ENCODE measurements at regions not wholly inside any gene's neighbourhood (a gene's known extent, or its start where the extent isn't known, plus 50 kb on each side); places are given as distances from the start of the nearest gene placed in this dataset.

GRCh38 chr4:138858419-138858818, 157.2 kb upstream of the NOCT start:
- DNase-seq (ENCODE audit: low read depth in 2 of 2) = no peak

GRCh38 chr4:138857416-138857815, 158.2 kb upstream of the NOCT start:
- no peak for DNase-seq (ENCODE audit: low read depth in 2 of 2)

DNA sequence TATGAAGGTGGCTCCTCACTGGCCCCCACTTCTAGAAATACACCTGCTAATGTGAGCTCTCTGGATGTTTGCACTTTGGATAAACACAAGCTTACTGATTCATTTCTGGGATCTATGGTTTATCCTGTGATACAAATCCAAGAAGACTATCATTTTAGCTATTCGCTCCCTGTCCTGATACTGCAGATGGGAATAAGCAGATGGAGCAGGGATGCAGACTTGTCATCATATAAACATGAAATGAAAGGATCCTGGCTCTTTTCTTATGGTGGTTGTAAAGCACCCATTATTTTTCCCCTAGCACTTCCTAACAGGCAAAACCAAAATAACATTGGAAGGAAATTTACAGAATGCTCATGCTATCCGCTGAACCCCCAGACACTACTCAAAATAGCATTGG, 162.9 kb upstream of the NOCT start:
- DNase-seq (ENCODE audit: low read depth in 2 of 2) = no peak

GRCh38 chr4:138851391-138852335, 163.9 kb upstream of the NOCT start:
- no peak for DNase-seq (ENCODE audit: low read depth in 2 of 2)

GRCh38 chr4:138845664-138846063, 169.9 kb upstream of the NOCT start:
- no peak for DNase-seq (ENCODE audit: low read depth in 2 of 2)

- no peak for DNase-seq (ENCODE audit: low read depth in 2 of 2)
These were observed 170.5 kb upstream of the NOCT start for GRCh38 chr4:138845054-138845453.

DNA sequence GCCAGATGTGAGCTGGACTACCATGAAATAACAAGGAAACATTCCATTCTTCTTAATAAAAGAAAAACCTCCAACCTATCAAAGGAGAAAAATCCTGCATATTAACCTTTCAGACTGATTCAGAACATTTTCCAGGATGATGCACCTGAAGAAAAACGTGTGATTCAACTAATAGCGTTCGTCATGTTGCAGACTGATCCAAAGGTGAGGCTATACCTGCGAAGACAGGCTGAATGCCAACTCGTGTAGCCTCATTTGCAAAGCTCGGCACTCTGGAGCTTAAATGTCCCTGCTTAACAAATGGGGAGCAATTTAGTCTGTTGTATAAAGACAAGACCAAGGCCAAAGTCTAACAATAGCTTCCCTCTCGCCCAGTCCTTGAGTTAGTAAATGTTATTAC, 172.0 kb upstream of the NOCT start:
- no peak for DNase-seq (ENCODE audit: low read depth in 2 of 2)

DNA sequence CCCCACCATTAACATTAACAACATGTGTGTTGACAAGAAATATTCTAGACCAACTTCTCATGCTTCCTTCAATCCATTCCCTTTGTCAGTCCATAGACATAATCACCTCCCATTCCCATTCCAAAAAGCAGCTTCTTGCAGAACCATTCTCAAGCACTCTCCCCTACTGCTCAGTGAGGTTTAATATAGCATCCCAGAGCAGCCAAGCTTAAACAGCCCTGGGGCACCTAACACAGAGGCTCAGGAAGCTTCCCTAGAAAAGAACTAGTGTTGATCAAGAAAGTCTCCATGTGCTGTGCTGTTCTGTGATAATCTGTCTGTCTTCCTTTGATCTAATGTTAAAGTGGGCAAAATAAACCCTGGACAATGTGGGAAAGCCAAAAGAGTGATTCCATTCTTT, 174.2 kb upstream of the NOCT start:
- no peak for DNase-seq (ENCODE audit: low read depth in 2 of 2)

- DNase-seq (ENCODE audit: low read depth in 2 of 2) = no peak
These were observed 177.3 kb upstream of the NOCT start for GRCh38 chr4:138838251-138838650.

GRCh38 chr4:138835832-138836533, 179.6 kb upstream of the NOCT start:
- no peak for DNase-seq (ENCODE audit: low read depth in 2 of 2)

DNA sequence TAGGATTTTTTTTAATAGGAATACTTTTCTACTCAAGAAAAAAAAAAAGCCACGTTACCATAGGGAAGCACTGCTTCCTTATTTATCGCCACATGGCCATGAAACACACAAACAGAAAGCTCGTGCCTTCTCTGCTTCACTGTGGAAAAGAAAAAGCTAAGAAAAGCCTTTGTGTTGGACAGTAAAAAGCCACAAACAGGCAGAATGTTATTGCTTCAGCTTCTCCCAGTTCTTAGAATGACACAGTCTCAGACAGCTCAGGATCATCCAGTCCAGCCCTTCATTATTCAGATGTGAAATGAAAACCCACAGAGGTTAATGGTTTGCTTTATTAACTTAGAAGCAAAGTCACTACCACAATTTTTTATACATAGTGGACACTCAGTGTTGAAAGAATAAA, 181.6 kb upstream of the NOCT start:
- no peak for DNase-seq (ENCODE audit: low read depth in 2 of 2)

- peak in 1 of 2 donors; percentile 0 for DNase-seq (ENCODE audit: low read depth in 2 of 2)
These were observed 183.0 kb upstream of the NOCT start for GRCh38 chr4:138832563-138832962.

DNA sequence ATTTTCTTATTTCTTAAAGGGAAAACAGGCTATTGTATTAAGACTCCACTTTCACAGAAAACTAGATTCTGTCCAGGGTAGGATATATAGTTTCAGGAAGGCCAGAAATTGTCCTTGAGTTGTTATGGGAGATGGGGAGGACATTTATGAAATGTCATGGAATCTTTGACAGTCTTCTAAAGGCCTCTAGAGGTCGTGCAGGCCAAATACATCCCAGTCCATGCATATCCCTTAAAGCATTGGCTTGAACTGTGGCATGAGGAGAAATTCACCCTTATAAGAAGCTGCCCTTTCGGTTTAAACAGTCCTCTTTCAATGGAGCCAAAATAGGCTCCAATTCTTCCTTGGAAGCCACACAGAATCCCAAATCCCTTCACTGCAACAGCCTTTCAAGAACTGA, 183.6 kb upstream of the NOCT start:
- no peak for DNase-seq (ENCODE audit: low read depth in 2 of 2)

DNA sequence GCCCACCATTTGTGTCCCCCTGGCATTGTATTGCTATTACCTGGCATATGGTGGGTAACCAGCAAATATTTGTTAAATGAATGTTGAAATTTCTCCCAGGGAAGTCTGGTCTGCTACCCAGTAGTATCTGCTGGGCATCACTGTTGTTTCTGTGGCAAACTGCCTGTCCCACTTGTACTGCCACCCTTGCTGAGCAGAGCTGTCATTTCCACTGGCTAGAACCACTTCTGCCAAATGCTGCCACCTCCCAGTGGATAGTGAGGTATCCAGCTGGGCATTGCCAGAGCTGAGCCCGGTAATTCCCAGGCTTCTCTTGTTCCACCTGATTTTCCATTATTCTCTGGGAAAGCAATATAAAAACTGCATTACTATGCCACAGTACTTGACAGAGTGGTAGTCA, 186.7 kb upstream of the NOCT start:
- no peak for DNase-seq (ENCODE audit: low read depth in 2 of 2)

GRCh38 chr4:138826754-138827153, 188.8 kb upstream of the NOCT start:
- DNase-seq (ENCODE audit: low read depth in 2 of 2) = no peak

GRCh38 chr4:138826322-138826721, 189.3 kb upstream of the NOCT start:
- DNase-seq (ENCODE audit: low read depth in 2 of 2) = no peak

- no peak for DNase-seq (ENCODE audit: low read depth in 2 of 2)
These were observed 194.2 kb upstream of the NOCT start for GRCh38 chr4:138821331-138821730.

GRCh38 chr4:138816875-138817274, 198.7 kb upstream of the NOCT start:
- DNase-seq (ENCODE audit: low read depth in 2 of 2) = no peak

DNA sequence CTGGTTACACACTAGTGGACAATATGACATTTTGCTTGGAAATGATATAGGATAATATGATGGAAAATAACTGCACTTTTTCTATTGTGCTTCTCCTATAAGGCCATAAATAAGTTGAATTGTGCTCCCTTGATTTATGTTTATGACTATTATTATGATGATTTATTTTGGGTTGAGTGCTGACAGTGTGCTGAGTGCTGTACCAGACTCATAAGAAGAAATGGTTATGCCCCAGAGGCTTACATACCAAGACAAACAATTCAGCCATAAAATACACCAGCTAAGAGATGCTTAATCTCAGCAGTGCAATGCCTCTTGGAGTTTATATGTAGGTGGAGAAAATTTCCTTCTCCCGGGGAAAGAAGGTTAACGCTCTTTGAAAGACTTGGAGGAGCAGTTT, 199.8 kb upstream of the NOCT start:
- DNase-seq (ENCODE audit: low read depth in 2 of 2) = no peak

DNA sequence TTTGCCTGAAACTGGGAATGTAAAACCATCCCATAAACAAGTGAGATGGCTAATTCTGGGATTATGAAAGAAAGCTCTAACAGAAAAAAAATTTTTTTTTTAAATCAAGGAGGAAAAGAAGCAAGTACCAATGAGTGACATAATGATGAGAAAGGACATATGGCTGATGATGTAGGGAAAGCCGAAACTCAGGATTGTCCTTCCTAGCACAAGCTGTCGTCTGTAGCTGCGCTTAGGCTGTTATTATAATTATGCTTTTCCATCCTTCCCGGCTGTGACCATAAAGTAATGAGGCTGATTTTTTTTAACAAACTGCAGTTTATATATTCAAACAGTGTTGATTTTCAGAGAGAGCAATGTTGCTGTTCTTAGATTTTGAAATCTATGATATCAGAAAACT, 209.8 kb upstream of the NOCT start:
- DNase-seq (ENCODE audit: low read depth in 2 of 2) = no peak

- no peak for DNase-seq (ENCODE audit: low read depth in 2 of 2)
These were observed 210.9 kb upstream of the NOCT start for GRCh38 chr4:138804711-138805110.

- no peak for DNase-seq (ENCODE audit: low read depth in 2 of 2)
These were observed 212.5 kb upstream of the NOCT start for GRCh38 chr4:138803051-138803450.

GRCh38 chr4:138802499-138802898, 213.1 kb upstream of the NOCT start:
- DNase-seq (ENCODE audit: low read depth in 2 of 2) = no peak
